Upper lobe of left lung (tissue), 4 donors: ENCODE measurements at regions not wholly inside any gene's neighbourhood (a gene's known extent, or its start where the extent isn't known, plus 50 kb on each side); places are given as distances from the start of the nearest gene placed in this dataset.

Experiments used
- EP300 ChIP-seq, 4 donors: sonication (generic); formaldehyde crosslinking; IDR thresholded peaks; one replicate each; pipeline ENCODE4 v1.5.1; 2017; ENCODE audit warnings: antibody characterized with exemption in 4 of 4, control low read depth in 2 of 4
- POLR2A ChIP-seq, 4 donors: fragments of 450-650 bp; IDR thresholded peaks; one replicate each; pipeline ENCODE4 v1.5.1; 2016 to 2017; ENCODE audit warnings: antibody characterized with exemption in 4 of 4, mild to moderate bottlenecking in 2 of 4
- POLR2AphosphoS5 ChIP-seq, 2 donors: sonication (generic); formaldehyde crosslinking; IDR thresholded peaks; one replicate each; pipeline ENCODE4 v1.5.1; 2017; ENCODE audit warnings: antibody characterized with exemption in 2 of 2
- TF ChIP-seq, protein P1 (sequence below), 6 experiments: fragments of 450-650 bp in 4 of 6; fragments of 200-600 bp in 2 of 6; sonication (generic) in 2 of 6; IDR thresholded peaks; one replicate each; pipeline ENCODE4 v1.5.1; 2016 to 2019; ENCODE audit warnings: antibody characterized with exemption in 6 of 6

GRCh38 chr18:73636355-73636754 lies 511.3 kb downstream of the FBXO15 start:
- TF ChIP-seq, protein P1, sequence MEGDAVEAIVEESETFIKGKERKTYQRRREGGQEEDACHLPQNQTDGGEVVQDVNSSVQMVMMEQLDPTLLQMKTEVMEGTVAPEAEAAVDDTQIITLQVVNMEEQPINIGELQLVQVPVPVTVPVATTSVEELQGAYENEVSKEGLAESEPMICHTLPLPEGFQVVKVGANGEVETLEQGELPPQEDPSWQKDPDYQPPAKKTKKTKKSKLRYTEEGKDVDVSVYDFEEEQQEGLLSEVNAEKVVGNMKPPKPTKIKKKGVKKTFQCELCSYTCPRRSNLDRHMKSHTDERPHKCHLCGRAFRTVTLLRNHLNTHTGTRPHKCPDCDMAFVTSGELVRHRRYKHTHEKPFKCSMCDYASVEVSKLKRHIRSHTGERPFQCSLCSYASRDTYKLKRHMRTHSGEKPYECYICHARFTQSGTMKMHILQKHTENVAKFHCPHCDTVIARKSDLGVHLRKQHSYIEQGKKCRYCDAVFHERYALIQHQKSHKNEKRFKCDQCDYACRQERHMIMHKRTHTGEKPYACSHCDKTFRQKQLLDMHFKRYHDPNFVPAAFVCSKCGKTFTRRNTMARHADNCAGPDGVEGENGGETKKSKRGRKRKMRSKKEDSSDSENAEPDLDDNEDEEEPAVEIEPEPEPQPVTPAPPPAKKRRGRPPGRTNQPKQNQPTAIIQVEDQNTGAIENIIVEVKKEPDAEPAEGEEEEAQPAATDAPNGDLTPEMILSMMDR (IDR thresholded peaks at IDR 0.05) = no peak
- no peak for TF ChIP-seq POLR2A (IDR thresholded peaks at IDR 0.05)
- no peak for TF ChIP-seq EP300 (IDR thresholded peaks at IDR 0.05)
- TF ChIP-seq POLR2AphosphoS5 (IDR thresholded peaks at IDR 0.05) = no peak
